Tibial nerve (tissue), 4 donors: ENCODE measurements at regions not wholly inside any gene's neighbourhood (a gene's known extent, or its start where the extent isn't known, plus 50 kb on each side); places are given as distances from the start of the nearest gene placed in this dataset.

Experiments used
- DNase-seq, 2 donors: peaks; one replicate each; pipeline ENCODE4 v3.0.0-alpha.2; 2019; ENCODE audit warnings: low spot score in 2 of 2
- H3K27ac ChIP-seq, 4 donors: fragments of 200-600 bp; sonication (generic) in 3 of 4; one replicate each; pipeline ENCODE4 v1.5.1; 2017 to 2019; ENCODE audit warnings: mild to moderate bottlenecking in 1 of 4
- H3K27me3 ChIP-seq, 2 donors: fragments of 200-600 bp; sonication (generic) in 1 of 2; one replicate each; pipeline versions ENCODE4 v1.5.1 to v1.6.0; 2017 to 2019
- H3K36me3 ChIP-seq, 3 donors: fragments of 200-600 bp; sonication (generic); one replicate each; pipeline ENCODE4 v1.5.1; 2018 to 2019
- H3K4me1 ChIP-seq, 4 donors: fragments of 200-600 bp; sonication (generic) in 3 of 4; one replicate each; pipeline ENCODE4 v1.5.1; 2017 to 2019
- H3K4me3 ChIP-seq, 4 donors: fragments of 200-600 bp; sonication (generic) in 3 of 4; one replicate each; pipeline ENCODE4 v1.5.1; 2017 to 2019; ENCODE audit warnings: mild to moderate bottlenecking in 1 of 4, moderate library complexity in 1 of 4
- H3K9me3 ChIP-seq, 4 donors: fragments of 200-600 bp; sonication (generic) in 3 of 4; one replicate each; pipeline ENCODE4 v1.5.1; 2017 to 2019
- CTCF ChIP-seq, 5 experiments: fragments of 200-600 bp in 3 of 5; fragments of 450-650 bp in 2 of 5; sonication (generic) in 3 of 5; IDR thresholded peaks; one replicate each; pipeline ENCODE4 v1.5.1; 2016 to 2019; ENCODE audit warnings: antibody characterized with exemption in 5 of 5, mild to moderate bottlenecking in 3 of 5, moderate library complexity in 2 of 5
- EP300 ChIP-seq, 2 donors: sonication (generic); formaldehyde crosslinking; IDR thresholded peaks; one replicate each; pipeline ENCODE4 v1.6.1; 2017; ENCODE audit warnings: antibody characterized with exemption in 2 of 2, mild to moderate bottlenecking in 1 of 2
- POLR2A ChIP-seq, 2 donors: fragments of 450-650 bp; IDR thresholded peaks; one replicate each; pipeline ENCODE4 v1.6.1; 2017; ENCODE audit warnings: antibody characterized with exemption in 2 of 2, mild to moderate bottlenecking in 2 of 2, moderate library complexity in 2 of 2
- WGBS, 2 donors: methylation state at CpG; one replicate each; pipeline ENCODE4 v1.1.5; 2018; 5-methylcytosine and 5-hydroxymethylcytosine counted together

GRCh38 chr12:124380796-124381455 lies 86.0 kb downstream of the RFLNA start:
- H3K4me1 ChIP-seq: peaks cover 0 to 83% (median 38%) of the 10 kb centered on the region in 4 donors

GRCh38 chr12:124379938-124380754 lies 85.3 kb downstream of the RFLNA start:
- 7 to 10% methylated on average over 9 to 19 of the region's 31 CpGs for WGBS, 2 donors
- H3K4me1 ChIP-seq: peaks cover 0 to 82% (median 34%) of the 10 kb centered on the region in 4 donors
- H3K36me3 ChIP-seq: peaks cover 0 to 75% (median 0%) of the 10 kb centered on the region in 3 donors
- H3K9me3 ChIP-seq: no peaks in the 10 kb centered on the region
- DNase-seq: peak in 1 of 2 donors; percentile 59
- TF ChIP-seq POLR2A (IDR thresholded peaks at IDR 0.05) (no peak), EP300 (IDR thresholded peaks at IDR 0.05) (peak; percentile 40 to 84), CTCF (IDR thresholded peaks at IDR 0.05) (peak; percentile 38 to 82 (median 64))
- H3K27ac ChIP-seq: peak overlapping the region; percentile 60 to 94 (median 82)
- H3K27me3 ChIP-seq: no peaks in the 10 kb centered on the region
- no peak overlapping the region for H3K4me3 ChIP-seq

More at GRCh38 chr12:124380796-124381455, 86.0 kb downstream of the RFLNA start:
- Histone ChIP-seq H3K27me3 (no peaks in the 10 kb centered on the region), H3K36me3 (peaks cover 0 to 75% (median 0%) of the 10 kb centered on the region in 3 donors), H3K4me3 (no peak overlapping the region), H3K9me3 (no peaks in the 10 kb centered on the region), H3K27ac (peak overlapping the region; percentile 60 to 94 (median 82))
- 56 to 61% methylated on average over 8 of the region's 8 CpGs for WGBS, 2 donors
- TF ChIP-seq POLR2A (IDR thresholded peaks at IDR 0.05): no peak
- TF ChIP-seq CTCF (IDR thresholded peaks at IDR 0.05): no peak
- no peak for TF ChIP-seq EP300 (IDR thresholded peaks at IDR 0.05)
- no peak for DNase-seq

- H3K9me3 ChIP-seq: no peaks in the 10 kb centered on the region
- peak overlapping the region; percentile 60 to 94 (median 82) for H3K27ac ChIP-seq
- TF ChIP-seq EP300 (IDR thresholded peaks at IDR 0.05) (no peak), POLR2A (IDR thresholded peaks at IDR 0.05) (no peak), CTCF (IDR thresholded peaks at IDR 0.05) (no peak)
- H3K4me3 ChIP-seq: no peak overlapping the region
- WGBS, 2 donors: 56 to 69% methylated on average over 15 to 16 of the region's 17 CpGs
- peaks cover 0 to 75% (median 3%) of the 10 kb centered on the region in 3 donors for H3K36me3 ChIP-seq
- H3K27me3 ChIP-seq: no peaks in the 10 kb centered on the region
- peaks cover 0 to 82% (median 34%) of the 10 kb centered on the region in 4 donors for H3K4me1 ChIP-seq
- no peak for DNase-seq
These were observed 84.6 kb downstream of the RFLNA start for GRCh38 chr12:124379379-124379937.

- Histone ChIP-seq H3K36me3 (peaks cover 0 to 75% (median 4%) of the 10 kb centered on the region in 3 donors), H3K27ac (peak overlapping the region; percentile 60 to 94 (median 82)), H3K4me1 (peaks cover 0 to 81% (median 34%) of the 10 kb centered on the region in 4 donors), H3K27me3 (no peaks in the 10 kb centered on the region), H3K4me3 (no peak overlapping the region), H3K9me3 (no peaks in the 10 kb centered on the region)
- no peak for DNase-seq
- WGBS, 2 donors: 70 to 80% methylated on average over 13 of the region's 13 CpGs
- TF ChIP-seq CTCF (IDR thresholded peaks at IDR 0.05) (no peak), POLR2A (IDR thresholded peaks at IDR 0.05) (no peak), EP300 (IDR thresholded peaks at IDR 0.05) (no peak)
These were observed 84.0 kb downstream of the RFLNA start for GRCh38 chr12:124378926-124379325.
